COLO829 (cell line): ENCODE measurements at regions not wholly inside any gene's neighbourhood (a gene's known extent, or its start where the extent isn't known, plus 50 kb on each side); places are given as distances from the start of the nearest gene placed in this dataset.
"Not testable (repeated sequence)": the region's sequence is repeated elsewhere in the genome, so short reads cannot be mapped to it uniquely, and the experiment has no call there.

Experiments used
- DNase-seq: peaks from one replicate; pipeline ENCODE4 v3.0.0; 2012; ENCODE audit warnings: low spot score

- DNase-seq: peak; percentile 2
Measured at GRCh38 chr5:87746891-87747377, 334.2 kb upstream of the CCNH start.

GRCh38 chr5:87746341-87746740, 333.6 kb upstream of the CCNH start:
- DNase-seq: no peak

GRCh38 chr5:87741881-87742280, 329.2 kb upstream of the CCNH start:
- DNase-seq: no peak

GRCh38 chr5:87735923-87736322, 323.2 kb upstream of the CCNH start:
- no peak for DNase-seq

GRCh38 chr5:87733897-87734296, 321.2 kb upstream of the CCNH start:
- DNase-seq: no peak

DNA sequence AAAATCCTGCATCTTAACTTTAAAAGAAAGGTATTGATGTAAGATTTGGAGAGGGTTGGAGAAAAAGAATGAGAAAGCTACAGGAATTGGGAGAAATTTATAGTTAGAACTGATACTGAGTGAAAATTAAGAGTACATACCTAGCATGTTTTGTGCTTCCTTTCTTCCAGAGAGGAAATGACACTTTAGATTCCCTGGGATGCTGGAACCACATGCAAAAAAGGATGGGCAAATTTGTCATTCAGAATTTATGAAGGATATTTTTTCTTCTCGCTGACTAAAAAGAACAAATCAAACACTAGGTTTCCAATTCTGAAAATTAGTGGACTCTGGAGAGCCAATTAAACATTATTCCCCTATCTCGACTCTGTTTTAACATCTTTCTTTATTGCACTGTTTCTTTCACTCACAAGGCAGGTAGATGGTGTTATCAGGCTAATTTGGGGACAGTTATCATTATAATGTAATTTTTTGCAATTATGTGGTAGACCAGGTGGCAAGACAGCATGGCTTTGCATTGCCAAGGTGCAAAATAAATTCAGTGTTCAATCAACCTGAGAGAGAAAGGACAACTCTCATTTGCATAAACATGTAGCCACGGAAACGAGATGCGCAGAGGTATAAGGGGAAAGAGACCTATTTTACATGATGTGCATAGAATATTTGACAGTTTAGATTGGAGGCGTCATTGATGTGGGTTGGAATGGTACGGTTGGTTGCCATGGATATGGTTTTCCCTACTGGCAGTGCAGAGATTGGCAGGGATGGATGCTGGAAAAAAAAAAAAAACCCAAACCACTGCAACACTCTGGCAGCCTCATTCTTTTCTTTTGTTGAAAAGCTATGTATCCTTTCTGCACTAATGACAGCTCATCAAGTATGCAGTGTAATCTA, 320.4 kb upstream of the CCNH start:
- no peak for DNase-seq

DNA sequence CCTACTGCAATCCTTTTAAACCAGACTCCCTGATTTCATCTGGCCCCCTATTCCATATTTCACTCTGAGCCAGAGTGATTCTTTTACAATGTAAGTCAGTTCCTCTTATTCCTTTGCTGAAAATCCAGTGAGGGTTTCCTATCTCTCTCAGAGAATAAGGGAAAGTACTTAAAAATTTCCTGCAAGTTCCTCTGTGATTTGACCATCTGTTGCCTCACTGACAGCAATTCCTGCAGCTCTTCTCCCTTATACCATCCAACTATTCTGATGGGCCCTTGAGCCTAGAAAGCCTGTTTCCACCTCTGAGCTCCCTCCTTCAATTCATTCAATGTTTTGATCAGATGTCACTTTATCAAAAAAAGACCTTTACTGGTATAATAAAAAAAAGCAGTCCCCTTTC, 317.1 kb upstream of the CCNH start:
- no peak for DNase-seq

DNA sequence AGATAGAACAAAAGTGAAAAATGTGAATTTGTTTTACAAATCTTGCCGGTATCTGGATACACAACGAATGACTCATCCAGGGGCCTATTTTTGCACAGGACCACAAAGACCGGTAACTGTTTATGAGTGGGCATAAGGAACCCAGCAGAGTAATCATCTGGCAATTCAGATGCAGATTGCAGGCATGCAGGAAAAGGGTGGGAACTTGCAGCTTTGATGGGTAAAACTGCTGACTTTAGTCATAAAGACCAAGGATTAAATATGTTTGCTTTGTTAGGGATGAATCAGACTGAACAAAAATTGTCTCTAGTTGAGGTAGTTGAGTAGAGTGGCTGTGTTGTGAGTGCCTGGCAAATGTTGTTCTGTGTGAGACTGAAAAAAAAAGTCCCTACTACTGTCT, 309.6 kb upstream of the CCNH start:
- peak; percentile 3 for DNase-seq

GRCh38 chr5:87718224-87718925, 305.6 kb upstream of the CCNH start:
- DNase-seq: not testable (repeated sequence)

DNA sequence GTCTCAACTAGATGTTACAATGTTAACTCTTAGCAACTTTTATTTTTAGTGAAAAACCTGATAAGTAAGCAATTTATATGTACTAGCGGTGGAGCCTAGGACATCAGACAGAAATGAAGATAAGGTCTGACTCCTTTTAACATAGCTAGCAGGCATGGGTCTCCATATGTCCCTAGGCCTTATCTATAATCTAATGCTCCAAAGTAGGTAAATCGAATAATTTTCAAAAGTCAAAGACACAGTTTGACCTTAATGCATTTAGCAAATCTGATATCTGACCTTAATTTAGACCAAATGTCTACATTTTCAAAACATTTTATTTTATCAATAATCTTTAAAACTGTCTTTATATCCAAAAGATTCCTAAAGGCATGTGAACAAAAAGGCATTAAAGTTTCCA, 305.0 kb upstream of the CCNH start:
- no peak for DNase-seq

DNA sequence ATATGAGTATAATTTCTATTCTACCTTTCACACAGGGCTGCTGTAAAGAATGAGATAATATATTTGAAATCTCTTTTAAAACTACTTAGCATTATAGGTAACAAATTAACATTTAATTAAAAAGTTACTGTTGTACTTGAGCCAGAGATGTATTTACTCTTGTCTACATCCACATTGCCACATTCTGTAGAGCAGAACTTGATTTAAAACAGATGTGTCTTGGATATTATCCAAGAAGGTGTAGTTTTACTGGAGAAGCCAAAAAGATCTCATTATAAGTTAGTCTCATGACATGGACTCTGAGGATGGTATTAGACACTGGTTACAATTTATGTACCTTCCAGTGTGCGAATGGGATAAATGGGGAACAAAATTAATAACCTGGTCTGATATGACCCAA, 293.1 kb upstream of the CCNH start:
- no peak for DNase-seq

GRCh38 chr5:87686975-87687374, 274.2 kb upstream of the CCNH start:
- DNase-seq: no peak

DNA sequence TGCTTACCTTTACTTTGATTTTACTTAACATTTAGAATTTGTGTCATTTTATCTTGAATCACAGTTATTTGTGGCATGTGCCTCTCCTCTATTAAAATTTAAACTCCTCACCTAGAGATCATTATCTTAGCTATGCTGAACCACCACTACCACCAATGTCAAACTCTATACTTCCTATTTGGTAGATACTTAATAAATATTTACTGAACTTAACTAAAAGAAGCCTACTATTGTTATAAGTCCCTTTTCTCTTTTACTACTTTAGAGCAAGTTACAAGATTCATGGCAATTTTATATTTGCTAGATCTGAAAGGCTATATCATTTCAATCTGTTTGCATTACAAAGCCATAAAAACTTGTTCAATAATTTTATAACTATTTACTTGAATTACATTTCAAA, 273.3 kb upstream of the CCNH start:
- no peak for DNase-seq

- no peak for DNase-seq
Measured at GRCh38 chr5:87674235-87674634, 261.5 kb upstream of the CCNH start.

DNA sequence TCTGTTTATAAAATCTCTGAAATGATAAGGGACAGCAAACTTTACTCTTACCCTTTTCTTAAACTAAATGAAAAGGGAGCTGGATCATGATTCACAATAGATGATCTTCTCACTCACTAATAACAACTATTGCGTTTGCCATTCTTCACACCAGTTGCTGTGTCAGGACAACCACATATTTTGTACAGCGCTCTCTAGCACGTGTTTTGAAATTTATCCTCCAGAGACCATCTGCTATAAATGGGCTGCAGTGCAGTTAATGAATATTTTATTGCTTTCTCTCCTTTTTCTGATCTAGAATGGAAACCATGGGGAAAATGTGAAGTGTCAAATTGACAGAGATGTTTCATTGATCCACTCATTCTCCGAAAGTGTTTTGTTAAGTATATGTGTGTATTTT, 258.4 kb upstream of the CCNH start:
- DNase-seq: no peak

GRCh38 chr5:87665166-87665565, 252.4 kb upstream of the CCNH start:
- DNase-seq: no peak

DNA sequence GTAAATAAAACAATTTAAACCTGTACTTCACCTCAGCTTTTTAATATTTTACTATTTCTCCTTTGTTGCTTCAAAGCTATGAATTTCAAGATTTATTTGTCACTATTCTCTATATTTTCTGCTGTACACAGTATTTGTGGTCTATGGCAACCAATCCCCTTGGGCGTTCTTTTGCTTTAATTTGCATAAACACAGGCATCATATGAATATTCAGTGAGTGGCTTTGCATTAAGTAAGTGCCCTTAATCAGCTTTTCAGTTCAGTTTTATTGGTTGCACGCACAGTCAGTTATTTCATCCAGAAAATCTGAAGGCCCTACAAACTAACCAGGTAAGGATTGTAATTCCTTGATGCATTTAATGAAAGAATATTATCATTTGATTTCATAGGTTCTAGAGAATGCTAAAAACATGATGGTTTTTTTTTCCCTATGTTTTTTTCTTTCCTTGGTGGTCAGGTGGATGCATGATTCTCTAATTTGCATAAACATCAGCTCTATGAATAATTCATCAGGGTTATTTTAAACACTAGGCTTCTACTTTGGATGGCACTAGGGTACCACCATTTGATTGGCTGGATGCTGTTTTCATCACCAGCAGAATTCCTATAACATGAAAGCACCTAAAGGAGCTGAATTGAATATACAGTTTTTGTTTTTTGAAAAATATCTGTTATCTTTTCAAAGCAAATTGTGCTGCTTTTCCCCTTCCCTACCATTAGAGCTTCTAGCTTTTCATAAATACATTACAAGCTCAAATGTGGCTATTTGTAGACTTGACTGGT, 249.2 kb upstream of the CCNH start:
- DNase-seq: no peak

DNA sequence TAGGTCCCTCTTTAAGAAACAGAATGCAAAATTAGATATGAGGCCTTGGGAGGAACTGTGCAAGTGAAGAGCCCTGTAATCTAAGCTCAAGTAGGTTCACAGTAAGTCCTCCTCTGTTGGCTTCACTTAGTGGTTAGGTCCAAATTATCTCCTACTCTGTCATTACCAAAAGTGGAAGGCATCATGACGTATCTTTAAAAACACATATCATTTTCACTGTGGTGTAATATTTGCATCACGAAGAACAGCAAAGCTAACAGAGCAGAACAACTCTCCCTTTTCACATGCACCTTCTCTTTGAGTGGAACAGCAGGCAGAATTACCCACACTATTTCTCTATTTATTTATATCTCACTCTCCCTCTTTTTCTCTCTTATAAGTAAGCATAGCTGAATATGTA, 240.5 kb upstream of the CCNH start:
- DNase-seq: no peak

DNA sequence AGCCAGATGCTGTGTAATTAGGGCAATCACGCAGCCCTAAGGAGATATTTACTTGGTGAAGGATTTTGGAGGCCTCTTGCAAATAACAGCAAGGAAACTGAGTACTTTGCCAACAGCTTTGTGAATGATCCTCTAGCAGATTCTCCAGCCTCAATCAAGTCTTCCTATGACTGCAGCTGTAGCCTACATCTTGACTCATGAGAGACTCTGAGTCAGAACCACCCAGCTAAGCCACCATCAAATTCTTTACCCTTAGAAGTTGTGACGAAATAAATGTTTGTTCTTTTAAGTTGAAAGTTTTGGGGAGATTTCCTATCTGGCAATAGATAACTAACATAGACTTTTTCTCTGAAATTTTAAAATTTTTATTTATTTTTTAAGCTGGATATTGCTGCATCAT, 237.6 kb upstream of the CCNH start:
- DNase-seq: no peak

DNA sequence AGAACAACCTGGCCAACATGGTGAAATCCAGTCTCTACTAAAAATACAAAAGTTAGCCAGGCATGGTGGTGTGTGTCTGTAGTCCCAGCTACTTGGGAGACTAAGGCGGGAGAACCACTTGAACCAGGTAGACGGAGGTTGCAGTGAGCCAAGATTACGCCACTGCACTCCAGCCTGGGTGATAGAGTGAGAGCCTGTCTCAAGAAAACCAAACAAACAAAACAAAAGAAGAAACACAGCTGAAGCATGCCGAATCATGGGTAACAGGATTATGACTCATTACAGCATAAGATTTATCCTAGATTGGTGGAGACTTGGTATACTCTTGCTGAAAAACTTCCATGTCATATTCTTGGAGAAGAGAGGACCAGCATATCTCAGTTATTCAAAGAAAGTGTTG, 236.7 kb upstream of the CCNH start:
- peak; percentile 3 for DNase-seq

DNA sequence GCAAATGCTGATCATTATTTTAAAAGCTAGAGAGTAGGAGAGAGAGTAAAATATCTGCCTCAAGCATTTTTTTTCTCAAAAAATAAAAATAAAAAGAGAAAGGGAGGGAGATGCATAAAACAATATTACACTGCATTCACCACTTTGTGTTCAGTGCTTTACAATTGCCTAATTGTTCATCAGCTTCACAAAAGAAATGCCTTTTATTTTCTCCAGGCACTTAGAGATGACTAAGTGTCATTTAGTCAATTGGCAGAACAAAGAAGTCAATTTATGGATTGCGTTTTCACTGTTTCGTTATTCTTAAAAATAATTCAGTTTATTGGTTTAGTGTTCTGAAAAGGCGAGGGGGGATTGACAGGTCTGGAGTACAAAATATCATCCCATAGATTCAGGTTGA, 232.5 kb upstream of the CCNH start:
- DNase-seq: peak; percentile 8

GRCh38 chr5:87640902-87641301, 228.2 kb upstream of the CCNH start:
- DNase-seq: no peak

GRCh38 chr5:87627363-87627762, 214.6 kb upstream of the CCNH start:
- no peak for DNase-seq
